GM13977 (cell line): ENCODE measurements at regions not wholly inside any gene's neighbourhood (a gene's known extent, or its start where the extent isn't known, plus 50 kb on each side); places are given as distances from the start of the nearest gene placed in this dataset.

Experiments used
- DNase-seq: peaks from one replicate; pipeline ENCODE4 v3.0.0; 2012; ENCODE audit warnings: low spot score
- CTCF ChIP-seq: IDR thresholded peaks from 2 replicates; pipeline ENCODE4 v1.5.1; 2012; ENCODE audit warnings: mild to moderate bottlenecking, control low read depth; ENCODE audit not compliant: insufficient read depth; ENCODE audit errors: extremely low read depth, missing control alignments
- in situ Hi-C: fragments of 300-500 bp; cut with MboI; formaldehyde crosslinking; loops from one replicate; pipeline ENCODE4 v1.12.0; 2022; ENCODE audit warnings: low sequenced_read_pairs, low pct_unique_long_range_greater_than_20kb, mixed read lengths, inconsistent platforms; ENCODE audit not compliant: unreplicated experiment

GRCh38 chr9:86868616-86869015 lies 78.7 kb downstream of the GAS1 start:
- in situ Hi-C loops: no loop called here
- TF ChIP-seq CTCF: no peak
- no peak for DNase-seq

GRCh38 chr9:86867804-86868313 lies 79.4 kb downstream of the GAS1 start:
- no peak for TF ChIP-seq CTCF
- DNase-seq: no peak
- in situ Hi-C loops: no loop called here

GRCh38 chr9:86865952-86866351 lies 81.4 kb downstream of the GAS1 start:
- no peak for DNase-seq
- no peak for TF ChIP-seq CTCF
- in situ Hi-C loops: no loop called here

GRCh38 chr9:86860006-86860405 lies 87.3 kb downstream of the GAS1 start:
- no peak for TF ChIP-seq CTCF
- no peak for DNase-seq
- in situ Hi-C loops: no loop called here

GRCh38 chr9:86859056-86859455 lies 88.2 kb downstream of the GAS1 start:
- no peak for DNase-seq
- in situ Hi-C loops: no loop called here
- no peak for TF ChIP-seq CTCF

GRCh38 chr9:86858009-86858408 lies 89.3 kb downstream of the GAS1 start:
- no peak for DNase-seq
- no peak for TF ChIP-seq CTCF
- in situ Hi-C loops: no loop called here

GRCh38 chr9:86856259-86856658 lies 91.0 kb downstream of the GAS1 start:
- in situ Hi-C loops: no loop called here
- TF ChIP-seq CTCF: no peak

More at GRCh38 chr9:86856259-86856658, 91.0 kb downstream of the GAS1 start:
- no peak for DNase-seq
